NCI-H446 treated with DMSO at 0.1 percent for 48 hours (cell line): ENCODE measurements at regions not wholly inside any gene's neighbourhood (a gene's known extent, or its start where the extent isn't known, plus 50 kb on each side); places are given as distances from the start of the nearest gene placed in this dataset.

ENCODE experiments used
- DNase-seq: peaks from one replicate; lab custom pipeline; 2025; lab: John Stamatoyannopoulos, UW

DNA sequence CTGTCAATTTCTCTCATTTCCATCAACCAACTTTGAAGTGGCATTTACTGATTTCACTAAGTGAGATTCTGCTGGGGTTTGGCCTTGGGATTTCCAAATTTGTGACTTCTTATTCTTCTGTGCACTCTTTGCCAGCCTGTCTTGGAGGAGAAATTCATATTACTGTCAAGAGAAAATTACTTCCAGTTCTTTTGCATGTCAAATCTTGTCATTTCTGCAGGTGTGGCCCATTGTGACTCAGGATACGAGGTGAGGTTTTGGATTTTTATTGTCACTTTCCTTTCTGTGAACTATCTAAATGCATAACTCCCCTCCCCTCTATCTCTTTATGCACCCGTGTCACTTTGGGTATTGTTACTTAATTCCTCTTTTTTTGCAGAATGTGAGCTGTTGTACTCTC lies 102.6 kb upstream of the GUCY1A1 start:
- DNase-seq: no peak

DNA sequence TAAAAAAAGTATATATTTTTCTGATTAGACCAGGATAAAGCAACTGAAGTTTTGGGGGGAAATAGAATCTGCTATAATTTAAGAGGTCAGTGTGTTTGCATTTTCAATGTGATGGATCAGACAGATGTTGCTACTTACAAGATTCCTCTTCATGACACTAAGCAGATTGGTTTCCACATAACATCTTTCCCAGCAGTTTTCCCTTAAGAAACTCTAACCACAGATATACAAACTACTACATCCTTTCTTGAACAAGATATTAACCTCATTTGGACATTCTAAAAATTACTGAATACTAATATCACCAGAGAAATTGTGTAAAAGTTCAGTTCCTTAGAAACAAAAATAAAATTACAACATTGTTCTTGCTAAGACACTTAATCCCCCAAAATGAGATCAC lies 106.7 kb upstream of the GUCY1A1 start:
- DNase-seq: no peak

DNA sequence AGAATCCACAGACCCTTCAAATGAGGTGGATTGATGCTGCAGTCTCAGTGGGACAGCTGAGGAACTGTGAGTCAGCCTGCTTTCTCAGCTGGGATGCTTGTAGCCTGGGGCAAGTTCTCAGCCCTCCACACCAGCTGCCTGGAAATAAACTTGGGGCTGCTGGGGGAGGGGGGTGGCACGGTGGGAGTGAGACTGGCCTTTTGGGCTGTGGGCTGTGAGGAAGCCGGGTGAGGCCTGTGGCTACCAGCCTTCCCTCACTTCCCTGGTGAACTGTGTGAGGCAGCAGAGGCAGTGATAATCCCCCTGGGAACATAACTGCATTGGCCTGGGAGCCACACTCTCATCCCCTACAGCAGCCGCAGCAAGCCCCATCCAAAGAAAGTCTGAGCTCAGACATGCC lies 114.5 kb upstream of the GUCY1A1 start:
- no peak for DNase-seq

DNA sequence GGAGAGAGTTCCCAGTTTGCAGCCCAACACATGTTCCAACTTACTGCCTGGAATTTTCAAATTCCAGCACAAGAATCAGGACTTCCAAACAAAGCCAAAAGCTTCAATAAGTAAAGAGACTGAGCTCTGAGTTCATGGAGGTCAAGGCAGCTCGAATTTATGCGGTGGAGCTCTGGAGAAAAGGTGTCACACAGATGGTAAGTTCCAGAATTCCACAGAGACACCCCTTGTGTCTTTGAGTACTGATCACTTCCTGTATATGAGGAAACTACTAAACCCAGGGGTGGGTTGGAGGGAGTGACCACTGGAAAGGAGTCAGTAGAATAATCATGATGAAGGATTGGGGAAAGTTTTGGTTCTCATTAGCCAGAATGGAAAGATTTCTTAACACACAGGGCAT lies 118.5 kb upstream of the GUCY1A1 start:
- no peak for DNase-seq

DNA sequence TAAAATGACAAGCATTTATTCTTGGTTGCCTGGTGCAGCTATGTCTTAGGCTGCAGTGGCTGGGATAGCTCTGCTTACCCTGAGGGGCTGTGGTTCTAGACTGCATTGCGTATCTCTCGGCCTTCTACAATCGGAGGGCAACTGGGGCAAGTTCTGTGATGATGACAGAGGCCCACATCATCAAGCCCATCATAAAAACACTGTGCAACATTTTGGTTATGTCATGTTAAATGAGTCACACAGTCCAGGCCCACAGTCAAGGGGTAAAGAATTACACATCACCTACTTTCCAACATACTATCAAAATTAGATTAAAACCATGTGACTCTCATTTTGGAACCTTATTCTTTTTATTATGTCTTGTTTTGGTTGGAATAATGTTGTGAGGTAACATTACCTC lies 120.2 kb upstream of the GUCY1A1 start:
- no peak for DNase-seq

DNA sequence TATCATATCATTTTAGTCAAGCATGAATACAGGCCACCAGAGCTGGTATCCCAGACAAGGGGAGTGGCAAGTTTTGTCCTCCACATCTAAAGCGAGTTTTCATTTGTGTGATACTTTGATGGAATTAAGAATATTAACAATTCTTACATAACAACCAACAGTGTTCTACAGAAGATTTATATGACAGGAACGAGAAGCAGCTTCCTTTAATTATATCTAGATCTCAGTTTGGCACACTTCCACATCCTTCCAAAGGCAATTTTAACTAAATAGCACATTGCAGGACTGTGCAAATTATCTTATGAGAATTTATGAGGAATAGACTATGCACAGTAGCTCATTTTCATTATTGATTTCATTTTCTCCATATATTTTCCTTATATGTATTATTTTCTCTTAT lies 121.2 kb upstream of the GUCY1A1 start:
- DNase-seq: no peak

DNA sequence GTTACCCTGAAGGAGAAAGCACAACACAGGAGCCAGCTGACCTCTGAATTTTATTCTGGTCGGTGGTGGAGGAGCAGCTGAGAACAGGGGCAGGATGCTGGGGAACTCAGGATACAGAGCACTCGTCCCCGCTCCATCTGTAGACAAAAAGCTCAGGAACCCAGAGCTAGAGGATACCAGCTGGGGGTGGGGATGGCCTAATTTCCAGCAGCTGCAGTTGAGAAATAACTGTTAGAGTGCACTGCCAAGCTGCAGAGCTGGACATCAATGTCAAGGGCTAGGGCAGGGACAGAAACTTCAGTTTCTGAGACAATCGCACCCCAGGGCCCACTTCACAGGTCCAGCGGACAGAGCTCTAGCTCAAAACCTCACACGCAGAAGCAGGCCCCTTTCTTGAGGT lies 122.1 kb upstream of the GUCY1A1 start:
- no peak for DNase-seq

DNA sequence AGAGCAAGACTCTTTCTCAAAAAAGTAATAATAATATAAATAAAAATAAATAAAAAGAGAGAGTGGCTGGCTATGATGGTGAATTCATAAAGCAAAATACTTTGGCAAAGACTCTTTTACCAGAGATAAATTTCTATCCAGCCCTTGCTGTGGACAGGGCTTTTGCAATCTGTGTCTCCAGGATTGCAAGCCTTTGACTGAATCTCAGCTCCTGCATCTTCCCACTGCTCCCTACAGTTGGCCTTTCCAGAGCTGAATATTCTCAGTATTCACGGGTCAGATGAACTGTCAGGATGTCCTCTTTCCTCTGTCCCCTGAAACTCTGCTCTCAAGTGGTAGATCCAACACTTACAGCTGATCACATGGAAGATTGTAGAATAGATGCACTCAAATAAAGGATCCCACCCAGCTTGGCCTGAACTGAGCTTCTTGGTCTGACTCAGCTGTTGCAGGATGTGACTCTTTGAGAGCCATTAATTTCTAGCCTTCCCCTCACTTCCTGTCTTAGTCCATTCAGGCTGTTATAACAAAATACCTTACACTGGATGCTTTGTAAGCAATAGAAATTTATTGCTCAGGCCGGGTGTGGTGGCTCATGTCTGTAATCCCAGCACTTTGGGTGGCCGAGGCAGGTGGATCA lies 123.4 kb upstream of the GUCY1A1 start:
- no peak for DNase-seq

DNA sequence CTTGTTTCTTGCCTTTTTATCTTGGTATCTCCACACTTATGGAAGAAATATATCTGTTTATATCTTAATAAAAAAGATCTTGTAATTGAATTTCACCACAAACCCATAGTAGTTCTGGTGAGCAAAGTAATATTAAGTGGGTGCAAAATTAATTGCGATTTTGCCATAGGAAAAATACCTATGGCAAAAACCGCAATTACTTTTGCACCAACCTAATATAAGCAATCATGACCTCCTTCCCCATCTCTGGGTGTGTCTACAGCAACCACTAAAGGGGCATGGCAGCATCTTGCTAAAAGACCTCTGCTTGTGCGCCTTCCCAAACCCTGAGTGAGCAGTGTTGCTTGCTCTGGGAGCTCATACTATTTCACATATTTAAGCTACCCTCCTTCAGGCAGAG lies 124.2 kb upstream of the GUCY1A1 start:
- no peak for DNase-seq

DNA sequence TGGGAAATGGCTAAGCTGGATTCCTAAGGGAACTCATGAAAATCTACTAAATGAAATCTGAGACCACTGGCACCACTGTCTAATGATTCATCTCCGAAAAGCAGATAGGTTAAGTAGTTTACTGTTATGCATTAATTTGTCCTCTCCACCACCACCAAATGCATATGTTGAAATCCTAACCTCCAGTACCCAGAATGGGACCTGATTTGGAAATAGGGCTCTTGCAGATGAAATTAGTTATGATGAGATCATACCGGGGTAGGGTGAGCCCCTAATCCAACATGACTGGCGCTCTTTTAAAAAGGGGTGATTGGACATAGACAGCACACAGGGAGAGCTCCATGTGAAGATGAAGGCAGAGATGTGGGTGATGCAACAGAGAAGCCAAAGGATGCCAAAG lies 124.9 kb upstream of the GUCY1A1 start:
- DNase-seq: no peak

DNA sequence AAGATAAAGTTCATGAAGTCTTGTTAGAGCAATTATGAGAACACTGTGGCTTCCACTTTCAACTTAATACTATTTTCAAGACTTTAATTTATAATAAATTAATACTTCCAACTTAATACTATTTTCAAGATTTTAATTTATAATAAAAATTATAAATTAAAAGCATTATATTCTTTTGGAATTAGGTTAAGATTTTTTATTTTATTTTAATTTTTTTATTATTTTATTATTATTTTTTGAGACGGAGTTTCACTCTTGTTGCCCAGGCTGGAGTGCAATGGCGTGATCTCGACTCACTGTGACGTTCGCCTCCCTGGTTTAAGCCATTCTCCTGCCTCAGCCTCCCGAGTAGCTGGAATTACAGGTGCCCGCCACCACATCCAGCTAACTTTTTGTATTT lies 126.0 kb upstream of the GUCY1A1 start:
- DNase-seq: no peak

DNA sequence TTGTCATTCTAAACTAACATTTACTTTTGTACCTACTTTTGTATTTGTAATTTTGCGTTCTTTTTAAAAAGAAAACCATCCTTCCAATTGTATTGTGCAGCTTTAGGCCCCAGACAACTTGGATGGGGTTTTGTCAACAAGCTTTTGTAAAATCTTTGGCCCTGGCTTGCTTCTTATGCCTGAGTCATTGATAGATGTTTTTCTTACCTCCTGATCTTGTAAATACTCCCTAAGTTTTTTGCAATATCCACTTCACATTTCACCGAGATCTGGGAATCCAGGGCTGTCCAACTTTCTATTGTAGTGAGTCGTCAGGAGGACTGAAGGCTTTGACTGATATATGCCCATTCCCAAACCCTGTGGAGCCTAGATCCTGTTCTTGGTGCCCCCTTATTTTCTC lies 126.9 kb upstream of the GUCY1A1 start:
- no peak for DNase-seq

DNA sequence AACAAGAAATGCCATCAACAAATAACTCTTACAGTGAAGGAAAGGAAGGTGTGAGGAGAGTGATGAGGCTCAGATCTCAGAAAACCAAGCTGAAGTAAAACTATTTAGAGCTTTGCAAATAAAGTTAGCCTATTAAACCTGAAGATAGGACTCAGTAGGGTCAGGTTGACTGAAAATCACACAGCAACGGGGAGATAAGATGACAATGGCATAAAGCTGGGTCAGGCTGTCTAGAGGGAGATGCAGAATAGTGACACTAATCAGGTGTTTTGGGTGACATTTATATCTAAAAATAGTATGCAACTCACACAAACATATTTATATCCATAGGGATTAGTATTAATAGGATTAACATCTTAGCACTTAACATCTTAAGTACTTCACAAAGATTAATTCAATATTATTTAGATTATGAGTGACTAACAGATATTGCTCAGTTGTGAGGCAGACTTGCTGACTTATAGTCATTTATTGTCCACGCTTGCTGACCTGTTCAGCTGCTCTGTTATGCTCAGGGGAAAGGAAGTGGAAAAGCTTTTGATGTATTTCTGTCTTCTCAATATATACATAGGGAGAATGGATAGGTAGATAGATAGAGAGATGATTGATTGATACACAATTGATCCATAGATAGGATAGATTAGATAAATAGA lies 130.7 kb upstream of the GUCY1A1 start:
- no peak for DNase-seq

DNA sequence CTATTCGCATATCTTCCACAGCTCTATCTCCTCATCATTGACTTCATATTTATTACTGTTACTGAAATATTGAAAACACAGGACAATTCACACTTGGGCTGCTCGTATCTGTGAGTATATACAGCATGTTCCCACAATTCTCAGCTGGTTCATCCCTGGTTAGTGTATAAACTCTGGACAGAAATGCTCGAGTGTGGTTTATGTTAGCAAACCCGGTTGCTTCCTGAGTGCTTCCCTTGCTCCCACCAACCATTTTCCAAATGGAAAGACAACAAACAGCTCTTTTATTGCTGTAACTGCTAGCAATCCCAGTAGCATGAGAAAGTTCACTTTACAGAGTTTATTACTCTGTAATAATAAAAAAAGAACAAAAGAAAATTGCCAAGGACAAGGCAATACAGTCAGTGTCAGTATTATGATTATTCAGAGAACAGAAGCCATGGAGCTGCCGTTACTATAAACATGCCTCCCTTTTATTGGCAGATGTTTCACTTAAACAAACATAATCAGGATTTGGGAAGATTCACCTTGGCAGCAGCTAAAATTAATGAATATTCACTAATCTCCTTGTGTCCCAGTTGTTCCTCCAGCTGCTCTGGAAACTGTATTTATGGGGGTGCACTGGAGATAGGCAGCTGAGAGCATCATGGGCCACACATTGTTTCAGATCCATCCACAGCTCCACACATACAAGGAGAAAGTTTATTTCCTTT lies 134.1 kb upstream of the GUCY1A1 start:
- DNase-seq: no peak

DNA sequence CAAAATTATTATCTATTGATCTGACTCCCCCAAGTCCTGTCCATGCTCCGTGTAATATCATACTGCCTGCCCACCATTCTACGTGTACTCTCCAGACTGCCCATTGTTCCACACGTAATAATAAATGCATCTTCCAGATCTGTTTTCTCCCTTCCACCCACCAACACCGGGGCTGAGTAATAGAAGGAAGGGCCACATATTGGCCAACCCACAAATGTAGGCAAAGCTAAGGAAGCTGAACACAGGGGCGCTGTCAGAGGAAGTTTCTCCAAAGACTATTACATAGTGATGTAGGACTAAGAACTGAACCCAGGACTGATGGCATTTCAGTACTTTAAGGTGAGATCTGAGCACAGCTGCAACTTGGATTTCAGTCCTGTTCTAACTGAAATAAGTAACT lies 135.8 kb upstream of the GUCY1A1 start:
- DNase-seq: no peak

DNA sequence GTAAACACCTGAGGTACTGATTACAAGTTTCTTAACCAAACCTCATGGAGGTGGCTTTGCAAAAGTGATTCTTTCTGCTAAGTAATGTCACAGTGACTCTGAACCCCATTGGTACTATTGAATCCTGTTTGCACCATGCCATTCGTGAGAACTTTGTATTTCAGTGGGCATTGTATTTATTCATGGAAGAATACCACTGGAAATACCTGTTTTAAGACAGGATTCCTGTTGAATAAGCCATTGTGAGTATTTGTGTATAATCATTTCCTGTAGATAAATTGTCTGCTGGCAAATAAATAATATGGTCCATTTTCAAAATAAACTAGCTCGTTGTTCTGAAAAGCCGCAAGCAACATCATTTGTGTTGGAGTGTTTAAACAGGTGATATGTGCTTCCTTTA lies 136.4 kb upstream of the GUCY1A1 start:
- DNase-seq: no peak

DNA sequence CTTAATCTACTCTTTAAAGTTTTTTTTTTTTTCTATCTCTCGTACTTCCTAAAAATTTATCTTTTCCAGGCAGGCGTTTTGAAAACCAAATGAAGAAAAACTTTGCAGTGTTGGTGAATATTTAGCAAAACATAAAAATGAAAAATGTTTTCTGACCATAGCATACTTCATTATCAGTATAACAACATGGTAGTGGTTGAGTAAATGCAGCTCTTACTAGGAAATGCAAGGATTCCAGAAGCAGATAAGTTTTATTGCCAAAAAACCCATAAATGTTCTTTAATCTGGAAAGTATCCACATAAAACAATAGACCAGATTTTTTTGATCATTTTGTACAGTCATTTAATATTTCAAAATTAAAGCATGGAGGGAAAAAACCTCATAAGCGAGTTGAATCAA lies 136.9 kb upstream of the GUCY1A1 start:
- no peak for DNase-seq

DNA sequence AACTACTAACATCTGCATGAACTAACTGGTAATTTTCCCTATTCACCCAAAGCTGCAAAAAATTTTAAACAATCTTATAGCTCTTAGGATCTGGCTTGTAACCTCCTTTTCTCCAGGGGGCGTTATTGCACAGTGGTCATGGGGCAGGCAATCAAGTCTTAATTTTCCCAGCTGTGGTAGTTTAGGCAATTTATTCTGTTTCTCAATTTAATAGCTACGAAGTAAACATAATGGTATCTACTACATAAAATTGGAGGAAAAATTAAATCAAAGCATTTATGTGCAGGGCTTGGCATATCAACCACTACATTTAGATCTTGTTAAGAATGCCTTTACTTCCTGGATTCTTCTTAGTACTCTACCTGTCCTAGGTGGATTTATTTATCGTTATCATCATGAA lies 137.4 kb upstream of the GUCY1A1 start:
- no peak for DNase-seq

DNA sequence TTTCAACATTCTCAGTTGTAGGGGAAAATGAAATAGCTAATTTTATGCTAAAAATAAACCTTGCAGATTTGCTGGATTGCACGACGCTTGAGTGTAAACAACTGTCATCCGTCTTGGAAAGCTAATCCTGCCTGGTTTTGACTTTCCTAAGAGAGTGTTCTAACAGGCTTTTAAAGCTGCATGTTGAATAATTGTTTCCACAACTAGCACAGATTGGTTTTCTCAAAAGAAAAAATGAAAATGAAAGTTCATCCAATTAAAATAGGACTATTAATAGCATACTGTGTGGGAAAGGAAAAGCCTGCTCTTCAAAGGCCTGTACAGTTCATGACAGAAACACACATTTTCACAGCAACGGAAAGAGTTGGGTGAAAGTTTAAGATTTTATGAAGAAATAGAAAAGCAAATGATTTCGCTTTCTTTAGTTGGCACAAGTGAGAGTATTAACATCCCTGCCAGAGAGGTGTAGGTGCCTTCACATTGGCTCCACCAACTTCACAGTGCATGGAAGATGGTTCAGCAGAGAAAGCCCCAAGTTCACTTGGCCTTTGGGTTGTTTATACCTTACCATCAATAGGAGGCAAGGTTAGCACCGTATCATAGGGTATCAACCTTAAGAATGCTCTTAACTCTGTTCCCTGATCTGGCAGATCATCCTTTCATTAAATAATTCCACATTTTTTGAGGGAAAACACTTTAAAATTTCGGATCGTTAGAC lies 140.0 kb upstream of the GUCY1A1 start:
- no peak for DNase-seq

DNA sequence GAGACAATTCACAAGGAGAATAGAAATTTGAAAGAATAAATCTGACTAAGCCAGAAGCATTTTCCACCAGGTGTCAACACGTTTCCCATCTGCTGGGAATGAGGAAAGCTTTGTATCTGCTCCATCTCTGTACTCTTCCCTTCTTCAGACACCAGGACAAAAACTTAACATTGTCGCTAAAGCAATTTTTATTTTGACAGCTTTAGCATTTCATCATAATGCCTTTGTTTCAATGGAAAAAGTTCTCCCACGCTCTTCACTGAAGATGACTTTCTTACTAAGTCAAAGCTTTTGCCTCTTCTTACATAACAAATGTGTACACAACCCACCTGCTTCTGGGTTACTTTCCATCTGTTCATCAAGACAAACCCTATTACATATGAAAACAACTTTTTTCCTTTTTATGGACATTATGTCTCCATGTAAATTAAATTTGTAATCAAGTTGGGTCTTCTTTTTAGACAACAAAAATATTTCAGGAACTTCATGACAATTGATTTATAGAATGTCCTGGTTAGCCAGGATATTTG lies 141.7 kb upstream of the GUCY1A1 start:
- no peak for DNase-seq

DNA sequence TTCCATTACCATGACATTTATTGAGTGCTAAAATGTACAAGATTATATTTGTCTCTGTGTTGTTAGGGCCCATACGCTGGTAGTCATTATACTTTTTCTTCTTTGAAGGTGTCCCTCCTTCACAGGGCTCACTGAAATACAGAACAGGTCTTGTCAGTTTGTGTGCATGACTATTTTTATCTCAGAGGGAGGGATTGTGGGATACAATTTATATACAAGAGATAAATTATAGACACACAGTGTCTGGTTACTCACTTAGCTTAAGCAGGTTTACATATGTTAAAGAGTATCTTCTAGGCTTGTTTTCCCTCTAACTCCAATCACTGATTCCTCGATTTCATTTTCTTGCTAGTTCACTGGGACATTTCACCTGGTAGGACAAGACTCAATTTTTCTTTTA lies 143.3 kb upstream of the GUCY1A1 start:
- no peak for DNase-seq

DNA sequence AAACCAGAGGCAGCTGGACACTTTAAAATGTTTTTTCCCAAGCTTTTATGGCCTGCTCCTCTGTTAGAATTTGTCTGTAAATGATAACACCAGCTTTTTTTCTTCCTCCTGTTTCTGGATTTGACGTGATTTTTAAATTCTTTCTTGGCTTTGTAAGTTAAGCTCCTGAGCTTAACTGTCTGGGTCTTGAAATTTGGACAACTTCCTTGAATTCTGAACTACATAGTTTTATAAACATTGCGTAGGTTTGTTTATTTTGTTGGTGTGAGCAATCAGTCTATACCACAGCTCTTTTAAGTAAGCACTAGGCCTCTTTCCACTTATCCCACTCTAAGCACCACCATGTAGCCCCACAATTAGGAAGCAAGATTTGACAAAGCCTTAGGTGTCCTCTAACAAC lies 144.4 kb upstream of the GUCY1A1 start:
- no peak for DNase-seq

DNA sequence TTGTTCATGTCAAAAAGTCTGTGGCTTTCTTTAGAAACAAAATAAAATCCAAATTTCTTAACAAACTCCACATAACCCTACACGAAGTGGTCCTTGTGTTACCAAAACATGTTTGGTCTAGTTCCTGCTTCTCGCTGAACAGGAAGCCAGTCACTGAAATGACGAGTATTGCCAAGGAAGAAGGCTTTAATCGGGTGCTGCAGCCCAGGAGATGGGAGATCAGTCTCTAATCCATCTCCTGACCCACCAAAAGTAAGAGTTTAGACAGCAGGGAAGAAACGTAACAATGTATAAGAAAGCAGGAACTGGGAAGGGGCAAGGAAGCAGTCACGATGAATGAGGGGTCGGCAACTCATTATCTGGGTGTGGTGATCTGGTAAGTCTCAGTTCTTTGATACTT lies 144.6 kb upstream of the MAP9 start:
- DNase-seq: no peak
